GM23338 (cell line): ENCODE measurements at regions not wholly inside any gene's neighbourhood (a gene's known extent, or its start where the extent isn't known, plus 50 kb on each side); places are given as distances from the start of the nearest gene placed in this dataset.

Source experiments
- ATAC-seq: fragments of 200-7000 bp; cut with Tn5 transposase; 3 replicates; pipeline ENCODE4 v1.9.1; 2020
- DNase-seq: peaks from one replicate; pipeline ENCODE4 v3.0.0-alpha.2; 2015; ENCODE audit warnings: low spot score
- H2AFZ ChIP-seq: fragments of 200-600 bp; sonication (generic); 2 replicates; pipeline ENCODE4 v1.8.0; 2016; ENCODE audit warnings: antibody characterized with exemption, mild to moderate bottlenecking, moderate library complexity
- H3F3A ChIP-seq: fragments of 200-600 bp; sonication (generic); replicated peaks from 2 replicates; pipeline ENCODE4 v1.8.0; 2017; ENCODE audit warnings: antibody characterized with exemption, mixed run types, low read depth
- H3K27ac ChIP-seq: fragments of 200-600 bp; sonication (generic); 2 replicates; pipeline ENCODE4 v1.6.1; 2016; ENCODE audit warnings: low read depth
- H3K27me3 ChIP-seq: fragments of 200-600 bp; sonication (generic); 2 replicates; pipeline ENCODE4 v1.8.0; 2016; ENCODE audit warnings: mild to moderate bottlenecking, mixed run types, moderate library complexity; ENCODE audit not compliant: insufficient read depth
- H3K36me3 ChIP-seq: fragments of 200-600 bp; sonication (generic); 2 replicates; pipeline ENCODE4 v1.8.0; 2016; ENCODE audit warnings: mild to moderate bottlenecking; ENCODE audit not compliant: insufficient read depth
- H3K4me1 ChIP-seq: fragments of 200-600 bp; sonication (generic); 2 replicates; pipeline ENCODE4 v1.8.0; 2016; ENCODE audit warnings: mild to moderate bottlenecking, moderate library complexity; ENCODE audit not compliant: insufficient read depth
- H3K4me2 ChIP-seq: fragments of 200-600 bp; sonication (generic); 2 replicates; pipeline ENCODE4 v1.7.1; 2017; ENCODE audit warnings: mixed run types
- H3K4me3 ChIP-seq: fragments of 200-600 bp; sonication (generic); 2 replicates; pipeline ENCODE4 v1.6.1; 2016; ENCODE audit warnings: mixed run types
- H3K79me2 ChIP-seq: fragments of 200-600 bp; sonication (generic); replicated peaks from 2 replicates; pipeline ENCODE4 v1.8.0; 2017; ENCODE audit warnings: mild to moderate bottlenecking; ENCODE audit not compliant: insufficient read depth
- H3K9me2 ChIP-seq: fragments of 200-600 bp; sonication (generic); 2 replicates; pipeline ENCODE4 v1.8.0; 2017; ENCODE audit not compliant: insufficient read depth
- H4K20me1 ChIP-seq: fragments of 200-600 bp; sonication (generic); replicated peaks from 2 replicates; pipeline ENCODE4 v1.8.0; 2017; ENCODE audit warnings: mild to moderate bottlenecking; ENCODE audit not compliant: insufficient read depth
- H3K27ac Mint-ChIP-seq: 2 replicates; pipeline ENCODE4 v1.8.0; 2020; ENCODE audit warnings: inconsistent platforms, mild to moderate bottlenecking, moderate library complexity, mixed read lengths
- H3K27me3 Mint-ChIP-seq: 3 replicates; pipeline ENCODE4 v1.8.0; 2022; ENCODE audit warnings: low read depth, mild to moderate bottlenecking, moderate library complexity, mixed read lengths, inconsistent platforms; ENCODE audit not compliant: insufficient read depth, poor library complexity
- H3K36me3 Mint-ChIP-seq: 3 replicates; pipeline ENCODE4 v1.8.0; 2021; ENCODE audit warnings: low read depth, mild to moderate bottlenecking, inconsistent platforms, moderate library complexity, mixed read lengths
- H3K4me1 Mint-ChIP-seq: 3 replicates; pipeline ENCODE4 v1.8.0; 2020; ENCODE audit warnings: mild to moderate bottlenecking, inconsistent platforms, mixed read lengths
- H3K4me3 Mint-ChIP-seq: 3 replicates; pipeline ENCODE4 v1.8.0; 2021; ENCODE audit warnings: moderate library complexity, mild to moderate bottlenecking, inconsistent platforms, mixed read lengths
- H3K9me3 Mint-ChIP-seq: 3 replicates; pipeline ENCODE4 v1.8.0; 2020; ENCODE audit warnings: moderate library complexity, mild to moderate bottlenecking, inconsistent platforms, mixed read lengths
- CREB1 ChIP-seq: fragments of 250-450 bp; sonication (Bioruptor Pico); IDR thresholded peaks from 2 replicates; pipeline ENCODE4 v1.5.0; 2020; ENCODE audit warnings: low read depth, mild to moderate bottlenecking, moderate library complexity
- EZH2 ChIP-seq: fragments of 200-600 bp; sonication (generic); IDR thresholded peaks from one replicate; pipeline ENCODE4 v1.8.0; 2017; ENCODE audit warnings: antibody characterized with exemption, mild to moderate bottlenecking, low read depth; ENCODE audit not compliant: unreplicated experiment
- JUNB ChIP-seq: IDR thresholded peaks from one replicate; pipeline ENCODE4 v1.6.1; 2016; ENCODE audit warnings: antibody characterized with exemption; ENCODE audit not compliant: unreplicated experiment
- NANOG ChIP-seq: IDR thresholded peaks from 2 replicates; pipeline ENCODE4 v1.6.1; 2016; ENCODE audit warnings: antibody characterized with exemption, borderline replicate concordance
- POLR2AphosphoS5 ChIP-seq: IDR thresholded peaks from 2 replicates; pipeline ENCODE4 v1.6.1; 2016; ENCODE audit warnings: antibody characterized with exemption, low read depth
- ZNF114 ChIP-seq: fragments of 250-450 bp; sonication (Bioruptor Pico); IDR thresholded peaks from 2 replicates; pipeline ENCODE4 v1.5.0; 2020; ENCODE audit warnings: mild to moderate bottlenecking, moderate library complexity
- TF ChIP-seq, protein P1 (sequence below): fragments of 250-450 bp; sonication (Bioruptor Pico); IDR thresholded peaks from 2 replicates; pipeline ENCODE4 v1.5.0; 2020; ENCODE audit warnings: mild to moderate bottlenecking, moderate library complexity
- TF ChIP-seq, protein P2 (sequence below), 2 experiments: fragments of 200-600 bp in 1 of 2; sonication (generic) in 1 of 2; conservative IDR thresholded peaks; 2 replicates each; pipeline versions ENCODE4 v1.5.1 to v1.6.1; 2016 to 2017; ENCODE audit warnings: antibody characterized with exemption in 2 of 2, low read depth in 2 of 2, mild to moderate bottlenecking in 2 of 2, moderate library complexity in 1 of 2

DNA sequence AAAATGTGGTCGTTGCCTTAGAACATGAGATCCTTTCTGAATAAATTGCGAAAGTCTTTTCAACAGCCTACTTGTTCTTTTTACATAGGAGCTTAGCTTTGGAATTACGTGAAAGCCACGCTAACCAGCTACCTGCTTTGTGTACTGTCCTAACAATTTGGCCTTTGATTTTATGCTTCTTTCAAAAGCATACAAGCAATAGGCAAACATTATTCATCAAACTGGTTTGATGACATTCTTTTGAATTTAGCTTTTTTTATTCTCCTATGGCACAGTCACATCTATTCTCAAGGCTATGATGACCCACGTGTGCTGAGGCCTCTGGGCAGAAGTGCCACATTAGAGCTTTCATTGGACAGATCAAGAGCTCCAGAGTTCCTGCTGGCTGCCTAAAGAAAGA is 178.0 kb upstream of the DPT start (continued):
- TF ChIP-seq, protein P1, sequence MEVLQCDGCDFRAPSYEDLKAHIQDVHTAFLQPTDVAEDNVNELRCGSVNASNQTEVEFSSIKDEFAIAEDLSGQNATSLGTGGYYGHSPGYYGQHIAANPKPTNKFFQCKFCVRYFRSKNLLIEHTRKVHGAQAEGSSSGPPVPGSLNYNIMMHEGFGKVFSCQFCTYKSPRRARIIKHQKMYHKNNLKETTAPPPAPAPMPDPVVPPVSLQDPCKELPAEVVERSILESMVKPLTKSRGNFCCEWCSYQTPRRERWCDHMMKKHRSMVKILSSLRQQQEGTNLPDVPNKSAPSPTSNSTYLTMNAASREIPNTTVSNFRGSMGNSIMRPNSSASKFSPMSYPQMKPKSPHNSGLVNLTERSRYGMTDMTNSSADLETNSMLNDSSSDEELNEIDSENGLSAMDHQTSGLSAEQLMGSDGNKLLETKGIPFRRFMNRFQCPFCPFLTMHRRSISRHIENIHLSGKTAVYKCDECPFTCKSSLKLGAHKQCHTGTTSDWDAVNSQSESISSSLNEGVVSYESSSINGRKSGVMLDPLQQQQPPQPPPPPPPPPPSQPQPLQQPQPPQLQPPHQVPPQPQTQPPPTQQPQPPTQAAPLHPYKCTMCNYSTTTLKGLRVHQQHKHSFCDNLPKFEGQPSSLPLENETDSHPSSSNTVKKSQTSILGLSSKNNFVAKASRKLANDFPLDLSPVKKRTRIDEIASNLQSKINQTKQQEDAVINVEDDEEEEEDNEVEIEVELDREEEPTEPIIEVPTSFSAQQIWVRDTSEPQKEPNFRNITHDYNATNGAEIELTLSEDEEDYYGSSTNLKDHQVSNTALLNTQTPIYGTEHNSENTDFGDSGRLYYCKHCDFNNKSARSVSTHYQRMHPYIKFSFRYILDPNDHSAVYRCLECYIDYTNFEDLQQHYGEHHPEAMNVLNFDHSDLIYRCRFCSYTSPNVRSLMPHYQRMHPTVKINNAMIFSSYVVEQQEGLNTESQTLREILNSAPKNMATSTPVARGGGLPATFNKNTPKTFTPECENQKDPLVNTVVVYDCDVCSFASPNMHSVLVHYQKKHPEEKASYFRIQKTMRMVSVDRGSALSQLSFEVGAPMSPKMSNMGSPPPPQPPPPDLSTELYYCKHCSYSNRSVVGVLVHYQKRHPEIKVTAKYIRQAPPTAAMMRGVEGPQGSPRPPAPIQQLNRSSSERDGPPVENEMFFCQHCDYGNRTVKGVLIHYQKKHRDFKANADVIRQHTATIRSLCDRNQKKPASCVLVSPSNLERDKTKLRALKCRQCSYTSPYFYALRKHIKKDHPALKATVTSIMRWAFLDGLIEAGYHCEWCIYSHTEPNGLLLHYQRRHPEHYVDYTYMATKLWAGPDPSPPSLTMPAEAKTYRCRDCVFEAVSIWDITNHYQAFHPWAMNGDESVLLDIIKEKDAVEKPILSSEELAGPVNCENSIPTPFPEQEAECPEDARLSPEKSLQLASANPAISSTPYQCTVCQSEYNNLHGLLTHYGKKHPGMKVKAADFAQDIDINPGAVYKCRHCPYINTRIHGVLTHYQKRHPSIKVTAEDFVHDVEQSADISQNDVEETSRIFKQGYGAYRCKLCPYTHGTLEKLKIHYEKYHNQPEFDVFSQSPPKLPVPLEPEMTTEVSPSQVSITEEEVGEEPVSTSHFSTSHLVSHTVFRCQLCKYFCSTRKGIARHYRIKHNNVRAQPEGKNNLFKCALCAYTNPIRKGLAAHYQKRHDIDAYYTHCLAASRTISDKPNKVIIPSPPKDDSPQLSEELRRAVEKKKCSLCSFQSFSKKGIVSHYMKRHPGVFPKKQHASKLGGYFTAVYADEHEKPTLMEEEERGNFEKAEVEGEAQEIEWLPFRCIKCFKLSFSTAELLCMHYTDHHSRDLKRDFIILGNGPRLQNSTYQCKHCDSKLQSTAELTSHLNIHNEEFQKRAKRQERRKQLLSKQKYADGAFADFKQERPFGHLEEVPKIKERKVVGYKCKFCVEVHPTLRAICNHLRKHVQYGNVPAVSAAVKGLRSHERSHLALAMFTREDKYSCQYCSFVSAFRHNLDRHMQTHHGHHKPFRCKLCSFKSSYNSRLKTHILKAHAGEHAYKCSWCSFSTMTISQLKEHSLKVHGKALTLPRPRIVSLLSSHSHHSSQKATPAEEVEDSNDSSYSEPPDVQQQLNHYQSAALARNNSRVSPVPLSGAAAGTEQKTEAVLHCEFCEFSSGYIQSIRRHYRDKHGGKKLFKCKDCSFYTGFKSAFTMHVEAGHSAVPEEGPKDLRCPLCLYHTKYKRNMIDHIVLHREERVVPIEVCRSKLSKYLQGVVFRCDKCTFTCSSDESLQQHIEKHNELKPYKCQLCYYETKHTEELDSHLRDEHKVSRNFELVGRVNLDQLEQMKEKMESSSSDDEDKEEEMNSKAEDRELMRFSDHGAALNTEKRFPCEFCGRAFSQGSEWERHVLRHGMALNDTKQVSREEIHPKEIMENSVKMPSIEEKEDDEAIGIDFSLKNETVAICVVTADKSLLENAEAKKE (CRISPR knock-in tag): no peak
- no peak for TF ChIP-seq ZNF114 (CRISPR knock-in tag)
- TF ChIP-seq EZH2: no peak
- no peak for TF ChIP-seq NANOG
- TF ChIP-seq JUNB: no peak
- TF ChIP-seq CREB1: no peak
- TF ChIP-seq POLR2AphosphoS5: no peak

DNA sequence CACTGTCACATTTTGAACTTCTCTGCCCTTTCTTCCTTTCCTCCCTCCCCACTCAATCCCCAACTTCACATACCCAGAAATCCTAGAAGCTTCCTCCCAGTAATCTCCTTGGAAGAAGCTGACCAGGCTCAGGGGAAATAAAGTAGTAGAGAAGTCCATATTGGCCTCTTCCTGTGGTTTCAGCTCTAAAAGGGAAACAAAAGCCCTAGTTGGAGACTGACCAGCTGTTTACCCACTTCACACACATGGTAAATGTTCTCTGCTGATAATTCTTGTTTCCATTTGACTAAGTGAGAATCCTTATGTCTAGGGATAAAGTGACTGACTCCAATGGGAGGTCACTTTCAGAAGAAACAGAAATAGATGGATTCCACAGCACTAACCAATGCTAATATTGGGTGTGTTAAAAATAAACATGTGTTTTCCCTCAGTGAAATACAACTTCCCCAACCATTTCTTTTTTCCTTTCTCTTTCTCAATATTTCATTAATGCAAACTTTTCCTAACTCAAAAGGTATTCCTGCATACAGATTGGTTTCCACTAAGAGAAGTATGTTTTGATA is 178.9 kb upstream of the DPT start:
- no peak overlapping the region for H3K4me2 ChIP-seq
- no peaks in the 10 kb centered on the region for H3K4me1 ChIP-seq
- Mint-ChIP-seq H3K36me3 (no peaks in the 10 kb centered on the region), H3K27ac (no peak overlapping the region), H3K27me3 (no peaks in the 10 kb centered on the region), H3K4me1 (peaks cover 2% of the 10 kb centered on the region; the same call in 2 of the 3 replicates), H3K9me3 (no peaks in the 10 kb centered on the region), H3K4me3 (no peak overlapping the region)
- H3K27me3 ChIP-seq: no peaks in the 10 kb centered on the region
- no peak overlapping the region for H3K4me3 ChIP-seq
- H2AFZ ChIP-seq: no peak overlapping the region; the same call in 1 of the 2 replicates
- H3K27ac ChIP-seq: no peak overlapping the region
- ATAC-seq (no peak), DNase-seq (no peak)
- no peaks in the 10 kb centered on the region for H3K79me2 ChIP-seq
- H3F3A ChIP-seq: no peaks in the 10 kb centered on the region
- H4K20me1 ChIP-seq: no peaks in the 10 kb centered on the region
- H3K9me2 ChIP-seq: no peaks in the 10 kb centered on the region
- H3K36me3 ChIP-seq: no peaks in the 10 kb centered on the region
- TF ChIP-seq, protein P2, sequence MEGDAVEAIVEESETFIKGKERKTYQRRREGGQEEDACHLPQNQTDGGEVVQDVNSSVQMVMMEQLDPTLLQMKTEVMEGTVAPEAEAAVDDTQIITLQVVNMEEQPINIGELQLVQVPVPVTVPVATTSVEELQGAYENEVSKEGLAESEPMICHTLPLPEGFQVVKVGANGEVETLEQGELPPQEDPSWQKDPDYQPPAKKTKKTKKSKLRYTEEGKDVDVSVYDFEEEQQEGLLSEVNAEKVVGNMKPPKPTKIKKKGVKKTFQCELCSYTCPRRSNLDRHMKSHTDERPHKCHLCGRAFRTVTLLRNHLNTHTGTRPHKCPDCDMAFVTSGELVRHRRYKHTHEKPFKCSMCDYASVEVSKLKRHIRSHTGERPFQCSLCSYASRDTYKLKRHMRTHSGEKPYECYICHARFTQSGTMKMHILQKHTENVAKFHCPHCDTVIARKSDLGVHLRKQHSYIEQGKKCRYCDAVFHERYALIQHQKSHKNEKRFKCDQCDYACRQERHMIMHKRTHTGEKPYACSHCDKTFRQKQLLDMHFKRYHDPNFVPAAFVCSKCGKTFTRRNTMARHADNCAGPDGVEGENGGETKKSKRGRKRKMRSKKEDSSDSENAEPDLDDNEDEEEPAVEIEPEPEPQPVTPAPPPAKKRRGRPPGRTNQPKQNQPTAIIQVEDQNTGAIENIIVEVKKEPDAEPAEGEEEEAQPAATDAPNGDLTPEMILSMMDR (conservative IDR thresholded peaks at IDR 0.05; ENCODE audit: low read depth in 2 of 2): no peak
- TF ChIP-seq, protein P1 (CRISPR knock-in tag): no peak
- no peak for TF ChIP-seq NANOG
